GM12878 (cell line): ENCODE measurements at regions not wholly inside any gene's neighbourhood (a gene's known extent, or its start where the extent isn't known, plus 50 kb on each side); places are given as distances from the start of the nearest gene placed in this dataset.

Experiments used
- ATAC-seq: fragments of 200-7000 bp; cut with Tn5 transposase; 3 replicates; pipeline ENCODE4 v1.9.1; 2020; ENCODE audit warnings: mild to moderate bottlenecking, moderate library complexity
- BruUV-seq: library from RNA; stranded (reverse); fragments of 400-500 nt; replicated peaks from 2 replicates; lab custom pipeline; 2021; lab: Mats Ljungman, UMichigan
- CTCF ChIA-PET: fragments of 300-600 bp; sonication (Branson Sonifier 250); formaldehyde crosslinking; extraction: SDS; loops from one replicate; lab custom pipeline; 2021; ENCODE audit warnings: inconsistent platforms; lab: Yijun Ruan, JAX
- POLR2A ChIA-PET: fragments of 350-600 bp; formaldehyde crosslinking; extraction: SDS; loops from one replicate; lab custom pipeline; 2021; ENCODE audit warnings: inconsistent platforms; lab: Charles Lee
- RAD21 ChIA-PET: fragments of 300-600 bp; sonication (Branson Sonifier 250); formaldehyde crosslinking; loops from one replicate; lab custom pipeline; 2023; ENCODE audit warnings: antibody characterized with exemption; ENCODE audit not compliant: unreplicated experiment; lab: Charles Lee
- SMC1A ChIA-PET: fragments of 300-600 bp; sonication (Branson Sonifier 250); formaldehyde crosslinking; loops from one replicate; lab custom pipeline; 2023; ENCODE audit not compliant: unreplicated experiment, uncharacterized antibody; lab: Charles Lee
- DNase-seq: peaks from one replicate; pipeline ENCODE4 v3.0.0-alpha.2; 2011; ENCODE audit warnings: low read depth, low spot score
- FAIRE-seq: peaks from 3 replicates; lab custom pipeline; 2011; peaks lifted over from hg19 to GRCh38; lab: Jason Lieb, UNC
- H2AFZ ChIP-seq: 2 replicates; pipeline ENCODE4 v1.6.0; 2011; ENCODE audit warnings: low read depth, low read length, control low read depth; ENCODE audit not compliant: control insufficient read depth
- H3K27ac ChIP-seq: 2 replicates; pipeline ENCODE4 v1.5.1; 2011; ENCODE audit warnings: control low read depth; ENCODE audit not compliant: control insufficient read depth, insufficient read depth
- H3K27me3 ChIP-seq, 2 experiments: replicated peaks in 1 of 2; 2 replicates each; pipeline versions ENCODE4 v1.6.0 to v1.6.1; 2011; ENCODE audit warnings: low read length in 1 of 2; ENCODE audit not compliant: control insufficient read depth in 2 of 2, insufficient read depth in 2 of 2
- H3K36me3 ChIP-seq, 2 experiments: 2 replicates each; pipeline ENCODE4 v1.5.1; 2011; ENCODE audit warnings: low read length in 1 of 2; ENCODE audit not compliant: control insufficient read depth in 2 of 2, insufficient read depth in 2 of 2
- H3K4me1 ChIP-seq: 2 replicates; pipeline ENCODE4 v1.6.1; 2011; ENCODE audit warnings: mild to moderate bottlenecking, low read length, moderate library complexity, mixed read lengths; ENCODE audit not compliant: control insufficient read depth, insufficient read depth
- H3K4me2 ChIP-seq: 2 replicates; pipeline ENCODE4 v1.6.0; 2011; ENCODE audit warnings: control low read depth; ENCODE audit not compliant: control insufficient read depth, insufficient read depth
- H3K4me3 ChIP-seq: fragments of 200-600 bp; sonication (generic); 2 replicates; pipeline ENCODE4 v1.5.1; 2016
- H3K79me2 ChIP-seq: 2 replicates; pipeline ENCODE4 v1.6.0; 2011; ENCODE audit warnings: low read length; ENCODE audit not compliant: control insufficient read depth, insufficient read depth
- H3K9ac ChIP-seq: 2 replicates; pipeline ENCODE4 v1.8.0; 2011; ENCODE audit warnings: low read length, control low read depth, mixed read lengths; ENCODE audit not compliant: control insufficient read depth, insufficient read depth
- H3K9me3 ChIP-seq: replicated peaks from 3 replicates; pipeline ENCODE4 v1.5.1; 2011; ENCODE audit warnings: mild to moderate bottlenecking, low read length; ENCODE audit not compliant: control insufficient read depth, insufficient read depth
- H4K20me1 ChIP-seq: 2 replicates; pipeline ENCODE4 v1.6.0; 2011; ENCODE audit not compliant: control insufficient read depth, insufficient read depth
- MEF2B ChIP-seq: fragments of 450-650 bp; IDR thresholded peaks from 2 replicates; pipeline ENCODE4 v1.6.1; 2018; ENCODE audit warnings: mild to moderate bottlenecking, moderate library complexity; ENCODE audit not compliant: partially characterized antibody, poor library complexity, severe bottlenecking
- RELB ChIP-seq: fragments of 450-650 bp; IDR thresholded peaks from 2 replicates; pipeline ENCODE4 v1.6.1; 2017; ENCODE audit warnings: low read depth, mild to moderate bottlenecking, moderate library complexity
- SPI1 ChIP-seq: IDR thresholded peaks from 2 replicates; pipeline ENCODE4 v1.6.1; 2011; ENCODE audit warnings: low read depth, mild to moderate bottlenecking, low read length, moderate library complexity, borderline replicate concordance; ENCODE audit not compliant: insufficient read depth
- SUPT20H ChIP-seq: IDR thresholded peaks from 2 replicates; pipeline ENCODE4 v1.6.1; 2011; ENCODE audit warnings: low read depth, mild to moderate bottlenecking, low read length, moderate library complexity, borderline replicate concordance; ENCODE audit not compliant: control insufficient read depth
- ZBTB4 ChIP-seq: fragments of 450-650 bp; formaldehyde crosslinking; IDR thresholded peaks from 2 replicates; pipeline ENCODE4 v1.4.0; 2022; ENCODE audit warnings: mild to moderate bottlenecking, moderate library complexity
- WGBS: methylation state at CpG from one replicate; pipeline ENCODE4 v1.1.6; 2016; ENCODE audit warnings: low lambda C conversion rate; ENCODE audit not compliant: insufficient replicate concordance, insufficient coverage; ENCODE audit errors: missing lambda C conversion rate; 5-methylcytosine and 5-hydroxymethylcytosine counted together
- in situ Hi-C: fragments of 300-500 bp; cut with MboI; formaldehyde crosslinking; loops from 9 replicates; pipeline ENCODE4 v1.14.3; 2018; ENCODE audit warnings: mixed read lengths
- intact Hi-C: fragments of 100-400 bp; cut with micrococcal nuclease; formaldehyde crosslinking; loops from one replicate; pipeline ENCODE4 v1.14.2; 2022; ENCODE audit not compliant: unreplicated experiment

DNA sequence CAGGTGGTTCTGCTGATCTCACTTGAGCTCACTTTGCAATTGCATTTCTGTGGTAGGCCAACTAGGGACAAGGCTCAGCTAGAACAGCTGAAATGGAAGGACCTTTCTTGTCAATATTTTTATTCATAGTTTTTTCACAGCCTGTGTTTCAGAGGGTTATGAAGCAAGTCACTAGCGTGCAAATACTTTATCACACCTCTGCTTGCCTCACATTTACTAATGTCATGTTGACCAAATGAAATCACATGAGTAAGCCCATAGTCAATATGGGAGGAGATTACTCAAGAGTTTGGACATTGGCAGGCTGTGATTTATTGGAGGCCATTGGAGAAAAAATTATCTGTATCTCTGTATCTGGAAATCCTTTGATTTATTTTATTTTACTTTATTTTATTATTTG is 628.3 kb upstream of the EPHA5 start:
- Histone ChIP-seq H2AFZ (no peak overlapping the region), H3K4me1 (no peaks in the 10 kb centered on the region), H3K9me3 (no peaks in the 10 kb centered on the region), H4K20me1 (no peaks in the 10 kb centered on the region), H3K4me3 (no peak overlapping the region), H3K27me3 (no peaks in the 10 kb centered on the region), H3K4me2 (no peak overlapping the region), H3K79me2 (no peaks in the 10 kb centered on the region), H3K9ac (no peak overlapping the region), H3K27ac (no peak overlapping the region), H3K36me3 (no peaks in the 10 kb centered on the region)
- no peak for ATAC-seq
- DNase-seq = no peak
- BruUV-seq = no TSS peak
- TF ChIP-seq SPI1 (no peak), RELB (no peak), SUPT20H (no peak), ZBTB4 (CRISPR knock-in tag) (no peak), MEF2B (no peak)
- RAD21 ChIA-PET = no interaction called here
- SMC1A ChIA-PET = no interaction called here
- POLR2A ChIA-PET = no interaction called here
- no peak for FAIRE-seq
- 0% methylated on average over 1 of the region's 1 CpG for WGBS
- intact Hi-C loops (no loop called here), in situ Hi-C loops (no loop called here)
- CTCF ChIA-PET = no interaction called here
